ENCODE measurements at regions not wholly inside any gene's neighbourhood (a gene's known extent, or its start where the extent isn't known, plus 50 kb on each side); places are given as distances from the start of the nearest gene placed in this dataset.

DNA sequence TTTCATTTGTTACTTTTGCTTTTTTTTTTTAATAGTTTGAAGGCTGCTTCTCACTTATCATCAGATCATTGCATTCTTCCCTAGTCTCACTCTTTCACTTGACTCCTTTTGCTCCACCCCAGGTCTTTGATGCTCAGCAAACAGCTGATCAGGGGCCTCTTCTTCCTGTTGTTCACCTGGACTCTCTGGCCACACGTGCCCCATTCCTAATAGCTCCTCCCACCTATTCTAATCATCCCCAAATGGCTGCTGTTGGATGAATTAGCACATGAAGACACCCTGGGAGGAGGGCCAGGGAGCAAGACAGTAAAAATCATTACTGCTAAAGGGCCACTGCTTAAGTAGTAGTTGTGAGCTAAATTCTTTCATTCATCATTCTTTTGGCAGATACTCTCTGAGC is 119.5 kb downstream of the MAB21L3 start:
- Histone ChIP-seq H3K36me3 (no peaks in the 10 kb centered on the region), H3K27ac (no peak overlapping the region), H3K9ac (no peak overlapping the region), H3K4me2 (no peak overlapping the region), H3K4me3 (no peak overlapping the region), H4K20me1 (no peaks in the 10 kb centered on the region), H3K4me1 (peaks cover 41% of the 10 kb centered on the region), H3K9me3 (no peaks in the 10 kb centered on the region), H3K27me3 (no peaks in the 10 kb centered on the region)
- TF ChIP-seq Cebpa-rat (IDR thresholded peaks at IDR 0.05): no peak

DNA sequence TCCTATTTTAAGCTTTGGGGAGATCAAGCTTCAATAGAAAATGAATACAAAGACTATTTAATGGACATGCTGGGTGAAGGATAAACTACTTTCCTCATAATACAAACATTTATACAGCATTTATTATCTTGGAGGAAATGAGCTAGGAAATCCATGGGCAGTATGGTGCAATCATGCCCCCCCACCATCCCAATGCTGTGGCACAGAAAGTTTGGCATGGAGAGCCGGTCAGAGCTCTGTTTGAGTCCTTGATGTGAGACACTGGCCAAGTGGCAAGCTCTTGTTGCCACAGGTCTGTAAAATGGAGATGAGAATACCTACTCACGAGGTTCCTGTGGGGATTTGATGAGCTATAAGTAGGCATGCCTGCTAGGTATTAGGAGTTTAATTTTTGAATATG is 120.6 kb downstream of the MAB21L3 start:
- Histone ChIP-seq H3K4me3 (no peak overlapping the region), H3K9ac (no peak overlapping the region)
- TF ChIP-seq Cebpa-rat (IDR thresholded peaks at IDR 0.05): no peak

DNA sequence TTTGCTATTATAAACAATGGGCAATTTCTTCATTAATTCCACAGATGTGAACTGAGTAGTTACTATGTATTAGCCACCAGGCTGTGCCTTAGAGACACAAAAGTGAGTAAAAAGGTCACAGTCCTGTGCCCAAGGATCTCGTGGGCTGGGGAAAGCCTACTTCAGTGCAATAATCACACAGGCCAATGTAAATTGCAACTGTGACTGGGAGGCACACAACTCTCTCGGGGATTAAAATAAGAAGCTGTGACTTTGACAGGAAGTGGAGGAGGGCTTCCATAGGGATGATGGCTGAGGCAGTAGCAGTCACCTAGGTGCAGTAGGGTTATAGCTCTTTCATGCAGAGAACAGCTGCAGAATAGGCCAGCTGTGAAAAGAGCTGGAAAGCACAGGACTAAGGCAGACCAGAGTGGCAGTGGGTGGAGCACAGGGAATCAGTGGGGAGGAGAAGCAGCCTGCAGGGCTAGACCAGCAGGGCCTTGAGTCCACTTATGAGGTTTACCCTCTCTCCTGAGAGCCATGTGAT is 121.9 kb downstream of the MAB21L3 start:
- Histone ChIP-seq H3K27ac (no peak overlapping the region), H3K4me2 (peak overlapping the region; percentile 53), H4K20me1 (no peaks in the 10 kb centered on the region), H3K36me3 (no peaks in the 10 kb centered on the region), H3K27me3 (no peaks in the 10 kb centered on the region), H3K4me3 (no peak overlapping the region), H3K9me3 (no peaks in the 10 kb centered on the region), H3K4me1 (peaks cover 18% of the 10 kb centered on the region), H3K9ac (no peak overlapping the region)
- no peak for TF ChIP-seq Cebpa-rat (IDR thresholded peaks at IDR 0.05)

More for the DNA sequence above, 120.6 kb downstream of the MAB21L3 start:
- Histone ChIP-seq H3K36me3 (no peaks in the 10 kb centered on the region), H3K9me3 (no peaks in the 10 kb centered on the region), H3K27me3 (no peaks in the 10 kb centered on the region), H3K4me1 (peaks cover 30% of the 10 kb centered on the region), H4K20me1 (no peaks in the 10 kb centered on the region), H3K4me2 (0 out of 2 replicates have a peak overlapping the region, but pooled peaks have one; percentile 53), H3K27ac (no peak overlapping the region)

DNA sequence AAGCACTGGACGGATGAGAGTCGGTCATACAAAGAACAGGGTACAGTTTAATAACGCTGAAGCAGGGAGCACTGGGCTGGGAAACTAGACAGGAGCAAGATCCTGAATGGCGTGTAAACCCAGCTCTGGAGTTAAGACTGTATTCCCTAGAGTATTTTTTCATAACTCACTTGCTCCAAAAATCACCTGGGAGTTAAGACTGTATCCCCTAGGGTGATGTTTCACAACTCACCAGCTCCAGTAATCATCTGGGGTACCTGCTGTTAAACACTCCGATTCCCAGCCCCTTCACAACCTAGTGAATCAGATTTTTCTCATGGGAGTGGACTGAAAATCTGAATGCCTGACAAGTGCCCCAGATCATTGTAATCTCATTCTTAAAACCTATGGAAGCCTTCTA is 123.2 kb downstream of the MAB21L3 start:
- Histone ChIP-seq H3K4me2 (no peak overlapping the region), H3K27me3 (no peaks in the 10 kb centered on the region), H3K36me3 (no peaks in the 10 kb centered on the region), H3K27ac (no peak overlapping the region), H4K20me1 (no peaks in the 10 kb centered on the region), H3K4me3 (no peak overlapping the region), H3K4me1 (peaks cover 18% of the 10 kb centered on the region), H3K9ac (no peak overlapping the region), H3K9me3 (no peaks in the 10 kb centered on the region)
- no peak for TF ChIP-seq Cebpa-rat (IDR thresholded peaks at IDR 0.05)

DNA sequence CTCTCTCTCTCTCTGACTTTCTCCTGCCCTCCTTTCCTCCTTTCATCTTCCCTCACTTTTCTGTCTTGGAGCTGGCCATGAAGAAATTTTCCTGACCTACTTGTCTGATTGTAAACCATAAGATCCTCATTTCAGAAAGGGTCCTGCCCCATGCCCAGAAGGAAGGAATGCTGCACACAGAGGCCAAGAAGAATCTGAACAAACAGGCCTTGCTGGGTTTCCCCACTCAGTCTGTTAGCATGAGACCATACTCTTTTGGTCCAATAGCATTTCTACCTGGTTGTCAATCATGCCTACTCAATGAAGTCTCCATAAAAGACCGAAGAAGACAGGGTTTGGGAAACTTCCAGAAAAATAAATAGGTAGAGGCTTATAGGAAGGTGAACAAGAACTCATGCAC is 128.7 kb downstream of the MAB21L3 start:
- Histone ChIP-seq H3K27me3 (no peaks in the 10 kb centered on the region), H3K4me3 (no peak overlapping the region)
- TF ChIP-seq Cebpa-rat (IDR thresholded peaks at IDR 0.05): no peak

DNA sequence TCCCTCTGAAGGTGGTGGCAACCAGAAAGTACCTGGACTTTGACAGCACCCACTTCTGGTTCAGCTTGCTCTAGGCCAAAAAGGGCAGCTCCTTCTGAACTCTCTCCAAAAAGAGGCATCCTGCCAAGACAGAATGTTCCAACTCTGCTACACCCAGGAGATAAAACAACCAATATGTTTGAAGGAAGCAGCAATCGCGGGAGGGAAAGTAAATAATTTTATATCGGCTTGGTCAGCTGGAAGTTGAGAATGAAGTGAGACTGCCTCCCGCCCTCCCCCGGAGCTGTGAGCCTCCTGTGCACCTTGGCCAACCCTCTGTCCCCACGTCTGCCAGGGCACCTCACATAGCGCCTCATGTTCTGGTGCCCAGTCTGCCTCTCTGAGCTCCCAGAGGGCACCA is 130.3 kb upstream of the ATP1A1 start:
- no peaks in the 10 kb centered on the region for H3K4me1 ChIP-seq
- no peaks in the 10 kb centered on the region for H3K9me3 ChIP-seq
- H3K27me3 ChIP-seq: no peaks in the 10 kb centered on the region
- H3K4me3 ChIP-seq: no peak overlapping the region
- no peak overlapping the region for H3K9ac ChIP-seq
- no peaks in the 10 kb centered on the region for H3K36me3 ChIP-seq
- no peak overlapping the region for H3K4me2 ChIP-seq
- TF ChIP-seq Cebpa-rat (IDR thresholded peaks at IDR 0.05): no peak
- H3K27ac ChIP-seq: no peak overlapping the region
- H4K20me1 ChIP-seq: no peaks in the 10 kb centered on the region

More for the DNA sequence above, 128.7 kb downstream of the MAB21L3 start:
- Histone ChIP-seq H3K9me3 (no peaks in the 10 kb centered on the region), H3K4me2 (no peak overlapping the region), H3K27ac (no peak overlapping the region), H3K36me3 (no peaks in the 10 kb centered on the region), H3K4me1 (no peaks in the 10 kb centered on the region), H3K9ac (no peak overlapping the region), H4K20me1 (no peaks in the 10 kb centered on the region)

DNA sequence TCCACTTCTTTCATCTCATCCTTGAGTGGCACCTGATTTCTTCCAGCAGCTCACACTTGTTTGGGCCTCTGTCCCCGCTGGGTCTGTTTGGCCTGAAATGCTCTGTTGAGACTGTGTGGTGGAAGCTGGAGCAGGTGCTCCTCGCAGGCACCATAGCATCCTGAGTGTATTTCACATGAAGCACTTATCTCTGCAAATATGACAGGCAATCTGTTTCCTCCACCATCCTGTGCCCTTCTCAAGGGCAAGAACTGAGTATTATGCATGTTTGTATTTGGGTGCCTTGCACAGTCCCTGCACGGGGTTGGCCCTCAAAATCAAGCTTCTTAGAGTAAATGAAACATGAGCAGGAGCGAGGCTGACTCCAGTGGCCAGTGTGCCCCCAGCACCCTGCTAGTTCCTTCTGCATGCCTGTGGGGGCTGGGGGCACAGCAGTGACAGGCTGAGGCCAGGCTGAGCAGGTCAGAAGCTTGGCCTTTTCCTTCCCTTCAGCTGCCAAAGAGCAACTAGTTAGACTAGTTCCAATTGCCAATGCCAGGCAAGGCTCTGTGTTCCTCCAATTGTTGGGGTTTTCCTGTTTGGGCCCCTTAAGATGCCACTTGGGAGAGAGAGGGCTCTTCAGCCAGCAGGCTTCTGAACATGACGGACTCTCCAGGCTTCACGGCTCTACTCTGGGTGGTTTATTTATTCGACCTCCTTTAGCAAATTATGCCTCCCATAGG is 129.6 kb upstream of the ATP1A1 start:
- Histone ChIP-seq H3K9ac (no peak overlapping the region), H3K4me2 (no peak overlapping the region), H3K27me3 (no peaks in the 10 kb centered on the region), H4K20me1 (no peaks in the 10 kb centered on the region), H3K27ac (no peak overlapping the region), H3K9me3 (no peaks in the 10 kb centered on the region), H3K4me3 (no peak overlapping the region), H3K36me3 (no peaks in the 10 kb centered on the region), H3K4me1 (no peaks in the 10 kb centered on the region)
- TF ChIP-seq Cebpa-rat (IDR thresholded peaks at IDR 0.05): no peak

DNA sequence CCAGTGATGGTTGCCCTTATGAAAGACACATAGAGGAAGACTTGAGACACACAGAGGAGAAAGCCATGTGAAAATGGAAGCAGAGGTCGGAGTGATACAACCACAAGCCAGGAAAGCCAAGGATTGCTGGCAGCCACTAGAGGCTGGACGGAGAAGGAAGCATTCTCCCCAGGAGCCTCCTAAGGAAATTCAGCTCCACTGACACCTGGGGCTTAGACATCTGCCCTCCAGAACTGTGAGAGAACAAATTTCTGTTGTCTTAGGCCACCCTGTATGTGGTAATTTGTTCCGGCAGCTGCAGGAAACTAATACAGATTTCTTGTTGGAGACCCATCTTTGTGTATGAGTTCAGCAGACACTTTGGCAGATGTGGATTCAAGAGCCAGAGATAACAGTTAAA is 126.9 kb upstream of the ATP1A1 start:
- Histone ChIP-seq H3K9me3 (no peaks in the 10 kb centered on the region), H3K27me3 (no peaks in the 10 kb centered on the region), H3K9ac (no peak overlapping the region), H3K4me2 (no peak overlapping the region), H4K20me1 (no peaks in the 10 kb centered on the region), H3K27ac (no peak overlapping the region), H3K4me1 (no peaks in the 10 kb centered on the region), H3K4me3 (no peak overlapping the region), H3K36me3 (no peaks in the 10 kb centered on the region)
- no peak for TF ChIP-seq Cebpa-rat (IDR thresholded peaks at IDR 0.05)

DNA sequence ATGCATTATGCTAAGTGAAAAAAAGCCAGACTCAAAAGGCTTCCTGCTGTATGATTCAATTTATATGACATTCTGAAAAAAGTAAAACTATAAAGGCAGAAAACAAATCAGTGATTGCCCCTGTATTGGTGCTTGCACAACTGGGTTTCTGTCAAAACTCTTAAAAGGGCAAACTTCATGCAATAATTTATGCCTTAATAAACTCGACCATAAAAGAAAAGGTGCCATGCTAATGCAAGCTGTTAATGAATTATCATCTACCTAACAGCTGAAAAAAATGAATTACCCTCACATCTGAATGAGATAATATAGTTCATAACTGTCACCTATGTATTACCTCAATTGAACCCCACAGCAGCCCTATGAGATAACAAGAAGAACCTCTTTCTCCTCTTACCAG is 120.8 kb upstream of the ATP1A1 start:
- H3K4me2 ChIP-seq: no peak overlapping the region
- no peak overlapping the region for H3K9ac ChIP-seq
- no peaks in the 10 kb centered on the region for H3K36me3 ChIP-seq
- no peak overlapping the region for H3K4me3 ChIP-seq
- no peak overlapping the region for H3K27ac ChIP-seq
- H3K9me3 ChIP-seq: no peaks in the 10 kb centered on the region
- H3K4me1 ChIP-seq: no peaks in the 10 kb centered on the region
- H4K20me1 ChIP-seq: no peaks in the 10 kb centered on the region
- no peak for TF ChIP-seq Cebpa-rat (IDR thresholded peaks at IDR 0.05)
- no peaks in the 10 kb centered on the region for H3K27me3 ChIP-seq

DNA sequence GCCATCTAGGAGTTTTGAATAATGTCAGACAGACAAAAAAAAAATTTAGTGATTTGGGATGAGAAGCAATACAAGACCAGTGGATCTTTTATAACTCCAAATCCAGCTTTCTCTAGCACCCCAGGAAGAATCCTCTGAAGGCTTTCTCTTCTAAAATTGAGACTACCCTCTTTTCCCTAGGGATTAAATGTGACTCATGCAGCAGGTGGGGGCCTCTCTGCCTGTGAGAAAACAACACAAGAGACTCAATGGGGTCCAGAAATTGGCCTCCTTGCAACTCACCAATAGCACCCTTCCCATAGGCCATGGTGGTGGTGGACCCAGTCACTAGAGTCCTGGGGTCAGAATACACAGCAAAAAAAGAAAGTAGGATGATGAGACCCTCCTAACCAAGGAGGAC is 120.3 kb upstream of the ATP1A1 start:
- no peak overlapping the region for H3K4me3 ChIP-seq
- no peak overlapping the region for H3K9ac ChIP-seq
- no peak for TF ChIP-seq Cebpa-rat (IDR thresholded peaks at IDR 0.05)
- H3K9me3 ChIP-seq: no peaks in the 10 kb centered on the region
- no peaks in the 10 kb centered on the region for H3K4me1 ChIP-seq
- H3K27me3 ChIP-seq: no peaks in the 10 kb centered on the region
- H3K36me3 ChIP-seq: no peaks in the 10 kb centered on the region
- no peak overlapping the region for H3K4me2 ChIP-seq
- H3K27ac ChIP-seq: no peak overlapping the region
- H4K20me1 ChIP-seq: no peaks in the 10 kb centered on the region
